Gastrocnemius medialis (tissue), 4 donors: ENCODE measurements at regions not wholly inside any gene's neighbourhood (a gene's known extent, or its start where the extent isn't known, plus 50 kb on each side); places are given as distances from the start of the nearest gene placed in this dataset.

Experiments
- ATAC-seq, 2 donors: fragments of 150-250 bp; one replicate each; pipeline ENCODE4 v1.9.1; 2016
- DNase-seq, 2 donors: peaks; one replicate each; pipeline ENCODE4 v3.0.0-alpha.2; 2019
- H3K27ac ChIP-seq, 4 donors: fragments of 200-600 bp; sonication (generic); 1 replicate in 1 of 4; 2 replicates in 3 of 4; pipeline ENCODE4 v1.5.1; 2016 to 2018; ENCODE audit warnings: mild to moderate bottlenecking in 2 of 4, moderate library complexity in 1 of 4
- H3K27me3 ChIP-seq, 3 donors: fragments of 200-600 bp; sonication (generic) in 2 of 3; 1 replicate in 1 of 3; 2 replicates in 2 of 3; pipeline versions ENCODE4 v1.5.1 to v1.6.0; 2016 to 2019; ENCODE audit warnings: mild to moderate bottlenecking in 1 of 3, moderate library complexity in 1 of 3
- H3K36me3 ChIP-seq, 2 donors: fragments of 200-600 bp; sonication (generic) in 1 of 2; one replicate each; pipeline ENCODE4 v1.5.1; 2017 to 2018
- H3K4me1 ChIP-seq, 2 donors: fragments of 200-600 bp; sonication (generic) in 1 of 2; one replicate each; pipeline ENCODE4 v1.5.1; 2016 to 2017; ENCODE audit warnings: mild to moderate bottlenecking in 2 of 2
- H3K4me3 ChIP-seq, 4 donors: fragments of 200-600 bp; sonication (generic) in 3 of 4; 1 replicate in 1 of 4; 2 replicates in 3 of 4; pipeline ENCODE4 v1.5.1; 2016 to 2019; ENCODE audit warnings: mild to moderate bottlenecking in 2 of 4
- H3K9me3 ChIP-seq, 3 donors: fragments of 200-600 bp; sonication (generic) in 2 of 3; 1 replicate in 1 of 3; 2 replicates in 2 of 3; pipeline ENCODE4 v1.5.1; 2016 to 2019
- CTCF ChIP-seq, 5 experiments: fragments of 450-650 bp in 3 of 5; fragments of 200-600 bp in 2 of 5; sonication (generic) in 2 of 5; IDR thresholded peaks in 4 of 5; conservative IDR thresholded peaks in 1 of 5; 1 replicate in 4 of 5; 2 replicates in 1 of 5; pipeline ENCODE4 v1.5.1; 2016 to 2019; ENCODE audit warnings: antibody characterized with exemption in 5 of 5, mild to moderate bottlenecking in 3 of 5, moderate library complexity in 3 of 5
- POLR2A ChIP-seq, 2 donors: fragments of 450-650 bp; IDR thresholded peaks; one replicate each; pipeline ENCODE4 v1.6.1; 2017; ENCODE audit warnings: antibody characterized with exemption in 2 of 2, mild to moderate bottlenecking in 2 of 2, moderate library complexity in 2 of 2
- in situ Hi-C, 4 donors: fragments of 200-750 bp; cut with MboI; loops; one replicate each; pipeline versions ENCODE4 v1.15.0 to v1.8.0; 2017; ENCODE audit warnings: low sequenced_read_pairs in 4 of 4
- intact Hi-C: fragments of 100-400 bp; cut with DNase I; formaldehyde crosslinking; loops from one replicate; pipeline ENCODE4 v1.15.1; 2023; ENCODE audit warnings: low total_unique reads

- Histone ChIP-seq H3K27ac (no peak overlapping the region), H3K9me3 (no peaks in the 10 kb centered on the region), H3K4me1 (no peaks in the 10 kb centered on the region), H3K27me3 (no peaks in the 10 kb centered on the region), H3K36me3 (no peaks in the 10 kb centered on the region), H3K4me3 (no peak overlapping the region)
- in situ Hi-C loops (loop anchor here in 2 of 4 donors (5.0 to 10.0 kb wide), 3 partner anchors 81 to 374 kb away; no protein-coding TSS in a partner anchor), intact Hi-C loops (loop anchor here (2.0 kb wide), 1 partner anchor 375 kb away; no protein-coding TSS in a partner anchor)
- ATAC-seq (no peak), DNase-seq (no peak)
- TF ChIP-seq CTCF (IDR thresholded peaks at IDR 0.05 in 4 of 5, conservative IDR thresholded peaks at IDR 0.05 in 1 of 5): no peak
- no peak for TF ChIP-seq POLR2A (IDR thresholded peaks at IDR 0.05)
These were observed 168.9 kb downstream of the FASLG start for GRCh38 chr1:172827841-172828240.

- H3K9me3 ChIP-seq: no peaks in the 10 kb centered on the region
- no peak for TF ChIP-seq POLR2A (IDR thresholded peaks at IDR 0.05)
- no peaks in the 10 kb centered on the region for H3K27me3 ChIP-seq
- in situ Hi-C loops (no loop called here), intact Hi-C loops (no loop called here)
- no peak overlapping the region for H3K4me3 ChIP-seq
- no peak overlapping the region for H3K27ac ChIP-seq
- H3K36me3 ChIP-seq: no peaks in the 10 kb centered on the region
- no peak for DNase-seq
- H3K4me1 ChIP-seq: no peaks in the 10 kb centered on the region
- ATAC-seq: no peak
These were observed 173.3 kb downstream of the FASLG start for GRCh38 chr1:172832006-172832725.

GRCh38 chr1:172833954-172834353 lies 175.1 kb downstream of the FASLG start:
- H3K36me3 ChIP-seq: no peaks in the 10 kb centered on the region
- no peaks in the 10 kb centered on the region for H3K4me1 ChIP-seq
- in situ Hi-C loops: no loop called here
- no peak overlapping the region for H3K4me3 ChIP-seq
- no peak overlapping the region for H3K27ac ChIP-seq
- no peaks in the 10 kb centered on the region for H3K27me3 ChIP-seq
- H3K9me3 ChIP-seq: no peaks in the 10 kb centered on the region
- intact Hi-C loops: no loop called here
- TF ChIP-seq POLR2A (IDR thresholded peaks at IDR 0.05): no peak
- no peak for ATAC-seq
- DNase-seq: no peak

GRCh38 chr1:172834609-172835008 lies 175.7 kb downstream of the FASLG start:
- TF ChIP-seq POLR2A (IDR thresholded peaks at IDR 0.05) (no peak), CTCF (IDR thresholded peaks at IDR 0.05 in 4 of 5, conservative IDR thresholded peaks at IDR 0.05 in 1 of 5) (no peak)
- Histone ChIP-seq H3K27ac (no peak overlapping the region), H3K9me3 (no peaks in the 10 kb centered on the region), H3K36me3 (no peaks in the 10 kb centered on the region), H3K4me1 (no peaks in the 10 kb centered on the region), H3K27me3 (no peaks in the 10 kb centered on the region), H3K4me3 (no peak overlapping the region)
- intact Hi-C loops (no loop called here), in situ Hi-C loops (no loop called here)
- DNase-seq: no peak
- ATAC-seq: no peak

GRCh38 chr1:172835834-172836233 lies 176.9 kb downstream of the FASLG start:
- intact Hi-C loops: no loop called here
- no peak for TF ChIP-seq CTCF (IDR thresholded peaks at IDR 0.05 in 4 of 5, conservative IDR thresholded peaks at IDR 0.05 in 1 of 5)
- no peak for TF ChIP-seq POLR2A (IDR thresholded peaks at IDR 0.05)
- ATAC-seq: no peak

More at GRCh38 chr1:172835834-172836233, 176.9 kb downstream of the FASLG start:
- no peak for DNase-seq
- no peak overlapping the region for H3K4me3 ChIP-seq
- no peaks in the 10 kb centered on the region for H3K27me3 ChIP-seq
- in situ Hi-C loops: no loop called here
- no peak overlapping the region for H3K27ac ChIP-seq
- no peaks in the 10 kb centered on the region for H3K4me1 ChIP-seq
- H3K36me3 ChIP-seq: no peaks in the 10 kb centered on the region
- H3K9me3 ChIP-seq: no peaks in the 10 kb centered on the region
